H1 (cell line): ENCODE measurements at regions not wholly inside any gene's neighbourhood (a gene's known extent, or its start where the extent isn't known, plus 50 kb on each side); places are given as distances from the start of the nearest gene placed in this dataset.
A peak's percentile ranks its signal among the peaks of the same experiment; 100 is the strongest.

Experiments
- CTCF ChIA-PET: fragments of 300-600 bp; sonication (Branson Sonifier 250); formaldehyde crosslinking; loops from one replicate; lab custom pipeline; 2021; ENCODE audit not compliant: partially characterized antibody; lab: Charles Lee
- POLR2A ChIA-PET: fragments of 300-600 bp; sonication (Branson Sonifier 250); formaldehyde crosslinking; loops from one replicate; lab custom pipeline; 2021; ENCODE audit warnings: inconsistent platforms; ENCODE audit not compliant: partially characterized antibody; lab: Charles Lee
- DNase-seq, 2 experiments: peaks; one replicate each; pipeline versions ENCODE4 v3.0.0 to v3.0.0-alpha.2; 2010 to 2022; ENCODE audit warnings: low spot score in 2 of 2, low read depth in 1 of 2, mixed read lengths in 1 of 2
- FAIRE-seq: peaks from 2 replicates; lab custom pipeline; 2011; peaks lifted over from hg19 to GRCh38; lab: Jason Lieb, UNC
- H2AFZ ChIP-seq: 2 replicates; pipeline ENCODE4 v1.8.1; 2012; ENCODE audit warnings: low read length, inconsistent platforms
- H2AK5ac ChIP-seq: 2 replicates; pipeline ENCODE4 v1.6.1; 2013; ENCODE audit warnings: low read depth, low read length
- H2BK120ac ChIP-seq: replicated peaks from 2 replicates; pipeline ENCODE3; 2013; ENCODE audit warnings: low read depth, low read length, inconsistent platforms
- H2BK12ac ChIP-seq: 2 replicates; pipeline ENCODE4 v1.6.1; 2013; ENCODE audit warnings: low read depth, low read length
- H2BK15ac ChIP-seq: 2 replicates; pipeline ENCODE4 v1.6.1; 2013; ENCODE audit warnings: low read length
- H2BK20ac ChIP-seq: 2 replicates; pipeline ENCODE4 v1.6.1; 2013; ENCODE audit warnings: low read length
- H2BK5ac ChIP-seq: 2 replicates; pipeline ENCODE4 v1.6.1; 2013; ENCODE audit warnings: low read depth, low read length
- H3K14ac ChIP-seq: 2 replicates; pipeline ENCODE4 v1.6.1; 2013; ENCODE audit warnings: inconsistent platforms; ENCODE audit not compliant: insufficient read length
- H3K18ac ChIP-seq: 2 replicates; pipeline ENCODE4 v1.6.1; 2013; ENCODE audit warnings: low read length; ENCODE audit errors: extremely low read depth
- H3K23ac ChIP-seq: 2 replicates; pipeline ENCODE4 v1.6.1; 2013; ENCODE audit warnings: inconsistent platforms; ENCODE audit not compliant: insufficient read length
- H3K23me2 ChIP-seq: 2 replicates; pipeline ENCODE4 v1.6.1; 2013; ENCODE audit warnings: low read depth, low read length
- H3K27ac ChIP-seq: 2 replicates; pipeline ENCODE4 v1.6.1; 2011; ENCODE audit warnings: low read depth, low read length, inconsistent platforms
- H3K27me3 ChIP-seq, 4 experiments: replicated peaks in 1 of 4; 1 replicate in 1 of 4; 2 replicates in 3 of 4; pipeline versions ENCODE4 v1.6.1 to v1.8.1; 2011 to 2013; ENCODE audit warnings: low read length in 3 of 4, mild to moderate bottlenecking in 3 of 4, inconsistent platforms in 2 of 4, mixed read lengths in 2 of 4, moderate library complexity in 1 of 4; ENCODE audit not compliant: control insufficient read depth in 3 of 4, insufficient read depth in 3 of 4; ENCODE audit errors: extremely low read depth in 1 of 4
- H3K36me3 ChIP-seq, 4 experiments: 2 replicates each; pipeline versions ENCODE4 v1.6.1 to v1.8.1; 2011 to 2013; ENCODE audit warnings: mild to moderate bottlenecking in 4 of 4, low read length in 3 of 4, moderate library complexity in 2 of 4, control low read depth in 1 of 4, inconsistent platforms in 1 of 4; ENCODE audit not compliant: insufficient read depth in 4 of 4, control insufficient read depth in 2 of 4
- H3K4ac ChIP-seq: replicated peaks from 2 replicates; pipeline ENCODE3; 2013; ENCODE audit warnings: low read length, low read depth, mixed read lengths, inconsistent platforms; ENCODE audit not compliant: insufficient read length
- H3K4me1 ChIP-seq, 4 experiments: replicated peaks in 1 of 4; 1 replicate in 1 of 4; 2 replicates in 3 of 4; pipeline versions ENCODE4 v1.6.1 to v1.8.1; 2011 to 2013; ENCODE audit warnings: low read length in 3 of 4, inconsistent platforms in 2 of 4, mixed read lengths in 1 of 4; ENCODE audit not compliant: insufficient read depth in 4 of 4, control insufficient read depth in 3 of 4
- H3K4me2 ChIP-seq, 2 experiments: 2 replicates each; pipeline versions ENCODE4 v1.6.1 to v1.8.1; 2011 to 2013; ENCODE audit warnings: low read depth in 2 of 2, low read length in 2 of 2, control low read depth in 1 of 2, inconsistent platforms in 1 of 2, mild to moderate bottlenecking in 1 of 2; ENCODE audit not compliant: insufficient read depth in 1 of 2
- H3K4me3 ChIP-seq, 4 experiments: fragments of 200-600, 300-600 bp in 1 of 4; sonication (generic), shearing (Covaris generic), sonication (Bioruptor Twin) in 1 of 4; 2 replicates each; pipeline versions ENCODE4 v1.5.1 to v1.8.1; 2011 to 2016; ENCODE audit warnings: low read length in 4 of 4, low read depth in 3 of 4, control low read depth in 2 of 4, inconsistent platforms in 2 of 4, mild to moderate bottlenecking in 2 of 4, mixed read lengths in 1 of 4, moderate library complexity in 1 of 4; ENCODE audit not compliant: insufficient read depth in 2 of 4; ENCODE audit errors: extremely low read depth in 1 of 4
- H3K56ac ChIP-seq: replicated peaks from 2 replicates; pipeline ENCODE3; 2013; ENCODE audit warnings: low read depth, mild to moderate bottlenecking, mixed read lengths, low read length, inconsistent platforms; ENCODE audit not compliant: insufficient read length
- H3K79me1 ChIP-seq: 2 replicates; pipeline ENCODE4 v1.6.1; 2013; ENCODE audit warnings: low read depth, low read length, control low read depth
- H3K79me2 ChIP-seq, 2 experiments: 2 replicates each; pipeline versions ENCODE4 v1.6.1 to v1.8.1; 2012 to 2013; ENCODE audit warnings: low read length in 2 of 2, mild to moderate bottlenecking in 2 of 2, inconsistent platforms in 1 of 2; ENCODE audit not compliant: insufficient read depth in 2 of 2, control insufficient read depth in 1 of 2
- H3K9ac ChIP-seq, 4 experiments: replicated peaks in 1 of 4; 1 replicate in 1 of 4; 2 replicates in 3 of 4; pipeline versions ENCODE4 v1.6.1 to v1.8.1; 2011 to 2013; ENCODE audit warnings: low read depth in 3 of 4, low read length in 3 of 4, control low read depth in 2 of 4, mild to moderate bottlenecking in 2 of 4, moderate library complexity in 2 of 4, inconsistent platforms in 1 of 4; ENCODE audit errors: extremely low read depth in 1 of 4
- H3K9me3 ChIP-seq, 2 experiments: 2 replicates each; pipeline versions ENCODE4 v1.6.1 to v1.8.1; 2012 to 2013; ENCODE audit warnings: mild to moderate bottlenecking in 2 of 2, moderate library complexity in 2 of 2, control low read depth in 1 of 2, inconsistent platforms in 1 of 2, low read depth in 1 of 2, low read length in 1 of 2, mixed read lengths in 1 of 2; ENCODE audit not compliant: insufficient read depth in 2 of 2
- H4K20me1 ChIP-seq, 2 experiments: replicated peaks in 1 of 2; 2 replicates each; pipeline versions ENCODE3 to v1.8.1; 2011 to 2013; ENCODE audit warnings: inconsistent platforms in 2 of 2, low read length in 2 of 2, mild to moderate bottlenecking in 1 of 2; ENCODE audit not compliant: insufficient read depth in 2 of 2, control insufficient read depth in 1 of 2
- H4K5ac ChIP-seq: 2 replicates; pipeline ENCODE4 v1.6.1; 2013; ENCODE audit warnings: low read length, low read depth, mixed read lengths, inconsistent platforms; ENCODE audit not compliant: insufficient read length
- H4K8ac ChIP-seq: 2 replicates; pipeline ENCODE4 v1.8.0; 2013; ENCODE audit warnings: mild to moderate bottlenecking, moderate library complexity, low read length, inconsistent platforms; ENCODE audit not compliant: insufficient read depth; ENCODE audit errors: extremely low read depth
- H4K91ac ChIP-seq: replicated peaks from 2 replicates; pipeline ENCODE3; 2013; ENCODE audit warnings: low read length, mixed read lengths, inconsistent platforms; ENCODE audit not compliant: insufficient read length
- ASH2L ChIP-seq: fragments of 200-600, 300-600 bp; sonication (generic); IDR thresholded peaks from one replicate; pipeline ENCODE4 v1.7.1; 2017; ENCODE audit warnings: low read length
- ATF3 ChIP-seq: IDR thresholded peaks from 2 replicates; pipeline ENCODE4 v1.6.1; 2011; ENCODE audit warnings: low read depth, mild to moderate bottlenecking, low read length; ENCODE audit not compliant: insufficient read depth
- BCL11A ChIP-seq, 2 experiments: IDR thresholded peaks; one replicate each; pipeline ENCODE4 v1.6.1; 2011; ENCODE audit warnings: low read depth in 2 of 2, low read length in 2 of 2, mild to moderate bottlenecking in 2 of 2
- BRCA1 ChIP-seq: IDR thresholded peaks from 2 replicates; pipeline ENCODE4 v1.6.1; 2012; ENCODE audit warnings: low read depth, low read length, improper control_type of control experiment
- CBX8 ChIP-seq: fragments of 300-800, 300-1000 bp; sonication (generic); IDR thresholded peaks from 2 replicates; pipeline ENCODE4 v1.7.1; 2016; ENCODE audit warnings: low read depth, low read length, borderline replicate concordance
- EZH2 ChIP-seq: fragments of 200-600 bp; sonication (generic); IDR thresholded peaks from 2 replicates; pipeline ENCODE4 v1.7.1; 2012; ENCODE audit warnings: low read depth, mild to moderate bottlenecking, moderate library complexity, low read length, inconsistent platforms; ENCODE audit not compliant: severe bottlenecking
- FOSL1 ChIP-seq: IDR thresholded peaks from 2 replicates; pipeline ENCODE4 v1.6.1; 2011; ENCODE audit warnings: mild to moderate bottlenecking, low read depth, low read length, moderate library complexity; ENCODE audit not compliant: insufficient read depth
- MAFK ChIP-seq: IDR thresholded peaks from 2 replicates; pipeline ENCODE4 v1.6.1; 2012; ENCODE audit warnings: low read depth, mild to moderate bottlenecking, improper control_type of control experiment, low read length
- POLR2A ChIP-seq, 2 experiments: IDR thresholded peaks; 1 replicate in 1 of 2; 2 replicates in 1 of 2; pipeline ENCODE4 v1.6.1; 2011; ENCODE audit warnings: low read depth in 2 of 2, low read length in 2 of 2, mild to moderate bottlenecking in 2 of 2; ENCODE audit errors: control extremely low read depth in 1 of 2
- POU5F1 ChIP-seq: IDR thresholded peaks from 2 replicates; pipeline ENCODE4 v1.6.1; 2011; ENCODE audit warnings: low read depth, mild to moderate bottlenecking, low read length, moderate library complexity
- SIN3A ChIP-seq, 2 experiments: IDR thresholded peaks in 1 of 2; conservative IDR thresholded peaks in 1 of 2; 2 replicates each; pipeline ENCODE4 v1.6.1; 2011 to 2012; ENCODE audit warnings: low read length in 2 of 2, improper control_type of control experiment in 1 of 2, low read depth in 1 of 2, mild to moderate bottlenecking in 1 of 2
- TAF7 ChIP-seq: optimal IDR thresholded peaks from 2 replicates; pipeline ENCODE3; 2011; ENCODE audit warnings: low read depth, mild to moderate bottlenecking, inconsistent platforms, low read length, moderate library complexity, borderline replicate concordance
- TEAD4 ChIP-seq: IDR thresholded peaks from 2 replicates; pipeline ENCODE4 v1.6.1; 2012; ENCODE audit warnings: low read depth, low read length, inconsistent platforms, mixed read lengths
- ZNF274 ChIP-seq: IDR thresholded peaks from 2 replicates; pipeline ENCODE4 v1.7.0; 2012; ENCODE audit warnings: low read length, borderline replicate concordance; ENCODE audit errors: extremely low read depth
- WGBS, 2 experiments: shearing (Covaris generic) in 1 of 2; methylation state at CpG; one replicate each; pipeline versions ENCODE4 v1.1.6 to v1.1.7; 2013 to 2015; ENCODE audit warnings: low lambda C conversion rate in 2 of 2, mixed read lengths in 2 of 2, inconsistent platforms in 1 of 2, low coverage in 1 of 2, missing lambda C conversion rate in 1 of 2; ENCODE audit not compliant: insufficient replicate concordance in 2 of 2, insufficient coverage in 1 of 2, insufficient read length in 1 of 2; ENCODE audit errors: extremely low coverage in 1 of 2, missing lambda C conversion rate in 1 of 2; 5-methylcytosine and 5-hydroxymethylcytosine counted together

GRCh38 chrX:98717970-98718369 lies 1692.1 kb downstream of the PCDH19 start:
- no peak overlapping the region for H2BK12ac ChIP-seq
- H3K9me3 ChIP-seq = peaks cover 6 to 11% of the 10 kb centered on the region in 2 experiments; a peak in 3 of 4 replicates
- no peak overlapping the region for H4K91ac ChIP-seq
- H3K27ac ChIP-seq = no peak overlapping the region
- no peaks in the 10 kb centered on the region for H4K20me1 ChIP-seq
- H3K4me1 ChIP-seq = peaks cover 0 to 7% (median 0%) of the 10 kb centered on the region in 4 experiments; a peak in 1 of 7 replicates
- no peak overlapping the region for H2AK5ac ChIP-seq
- no peaks in the 10 kb centered on the region; a peak in 1 of 4 replicates for H3K79me2 ChIP-seq
- DNase-seq (no peak), FAIRE-seq (peak; percentile 91)
- CTCF ChIA-PET = no interaction called here
- H3K27me3 ChIP-seq = no peaks in the 10 kb centered on the region
- no peak overlapping the region for H3K4me2 ChIP-seq
- no peak overlapping the region for H4K8ac ChIP-seq
- TF ChIP-seq FOSL1 (no peak), TAF7 (no peak), POLR2A (IDR thresholded peaks at IDR 0.05; ENCODE audit: control extremely low read depth in 1 of 2, low read depth in 2 of 2, low read length in 2 of 2) (no peak), ATF3 (no peak), SIN3A (conservative IDR thresholded peaks at IDR 0.05 in 1 of 2, IDR thresholded peaks at IDR 0.05 in 1 of 2; ENCODE audit: low read depth in 1 of 2, low read length in 2 of 2) (no peak), BCL11A (IDR thresholded peaks at IDR 0.05; ENCODE audit: low read depth in 2 of 2, low read length in 2 of 2) (no peak), ASH2L (no peak), BRCA1 (no peak), CBX8 (no peak), POU5F1 (no peak), TEAD4 (no peak), EZH2 (no peak), ZNF274 (no peak), MAFK (no peak)
- H3K4me3 ChIP-seq = no peak overlapping the region
- no peak overlapping the region for H2BK20ac ChIP-seq
- no peak overlapping the region for H3K23ac ChIP-seq
- POLR2A ChIA-PET = no interaction called here
- no peak overlapping the region for H3K9ac ChIP-seq
- H3K56ac ChIP-seq = no peak overlapping the region
- H2BK5ac ChIP-seq = no peak overlapping the region
- peaks cover 0 to 3% (median 1%) of the 10 kb centered on the region in 4 experiments; a peak in 2 of 8 replicates for H3K36me3 ChIP-seq
- no peak overlapping the region for H3K18ac ChIP-seq
- H2BK15ac ChIP-seq = no peak overlapping the region
- H4K5ac ChIP-seq = no peak overlapping the region
- no peak overlapping the region for H2BK120ac ChIP-seq
- H3K23me2 ChIP-seq = no peaks in the 10 kb centered on the region
- no peak overlapping the region for H3K14ac ChIP-seq
- H3K4ac ChIP-seq = no peak overlapping the region
- no peak overlapping the region for H2AFZ ChIP-seq
- H3K79me1 ChIP-seq = no peaks in the 10 kb centered on the region
- 71% methylated on average over 1 of the region's 1 CpG; no CpG with 5 or more reads in 1 of the 2 experiments for WGBS, 2 experiments
